ENCODE measurements at regions not wholly inside any gene's neighbourhood (a gene's known extent, or its start where the extent isn't known, plus 50 kb on each side); places are given as distances from the start of the nearest gene placed in this dataset.

DNA sequence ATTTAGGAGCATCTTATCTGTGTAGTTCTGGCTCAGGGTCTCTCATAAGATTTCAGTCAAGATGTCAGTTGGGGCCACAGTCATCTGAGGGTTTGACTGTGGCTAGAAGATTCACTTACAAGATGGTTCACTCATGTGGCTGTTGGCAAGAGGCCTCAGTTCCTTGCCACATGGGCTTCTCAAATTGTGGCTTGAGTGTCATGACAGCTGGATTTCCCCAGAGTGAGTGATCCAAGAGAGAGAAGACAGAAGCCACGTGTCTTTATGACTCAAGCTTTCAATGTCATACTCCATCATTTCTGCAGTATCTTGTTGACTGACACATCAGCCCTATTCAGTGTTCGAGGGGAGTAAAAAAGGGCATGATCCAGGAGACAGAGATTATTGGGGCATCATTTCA is 131.3 kb upstream of the AP1S2 start:
- no peak for DNase-seq (ENCODE audit: low read depth in 2 of 2)

GRCh38 chrX:15983034-15983433 is 128.4 kb upstream of the AP1S2 start:
- no peak for DNase-seq (ENCODE audit: low read depth in 2 of 2)

- peak; percentile 8 to 10 for DNase-seq (ENCODE audit: low read depth in 2 of 2)
These were observed 123.0 kb upstream of the AP1S2 start for GRCh38 chrX:15977644-15978043.

DNA sequence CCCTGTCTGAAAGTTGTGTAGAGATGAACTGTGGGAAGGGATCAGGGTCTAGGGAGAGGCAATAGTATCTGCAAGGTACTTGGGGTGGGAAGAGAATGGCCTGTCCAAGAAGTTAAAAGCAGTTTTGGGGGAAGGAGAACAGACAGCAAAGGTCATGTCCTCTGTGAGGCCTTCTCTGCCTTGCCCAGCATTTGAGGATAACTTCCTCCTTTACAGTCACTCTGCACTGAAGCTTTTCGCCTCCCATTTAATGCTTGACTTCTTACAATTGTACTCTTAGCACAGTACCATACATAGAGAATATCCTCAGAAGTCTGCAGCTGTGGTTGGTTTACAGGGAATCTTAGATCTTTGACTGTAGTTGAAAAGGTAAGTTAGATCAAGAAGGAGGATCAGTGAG is 121.8 kb upstream of the AP1S2 start:
- DNase-seq (ENCODE audit: low read depth in 2 of 2): no peak

DNA sequence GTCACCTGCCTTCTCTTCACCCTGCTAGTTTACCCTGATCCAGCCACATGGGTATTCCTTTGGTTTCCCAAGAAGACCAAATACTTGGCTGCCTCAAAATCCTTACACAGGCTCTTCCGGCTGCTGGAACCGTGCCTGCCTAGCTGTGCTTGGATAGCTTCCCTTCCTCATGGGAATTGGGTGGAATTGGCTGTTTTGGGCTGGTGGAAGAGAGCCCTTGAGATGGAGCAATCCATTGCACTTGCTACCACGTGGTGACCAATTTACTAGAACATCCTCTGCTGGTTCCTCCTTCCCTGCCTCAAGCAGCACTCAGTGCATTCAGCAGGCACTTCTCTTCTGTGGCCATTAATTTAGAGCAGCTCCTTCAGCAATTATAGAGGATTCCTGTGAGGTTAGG is 119.3 kb upstream of the AP1S2 start:
- DNase-seq (ENCODE audit: low read depth in 2 of 2): no peak

GRCh38 chrX:15973299-15973698 is 118.7 kb upstream of the AP1S2 start:
- peak; percentile 45 to 47 for DNase-seq (ENCODE audit: low read depth in 2 of 2)

DNA sequence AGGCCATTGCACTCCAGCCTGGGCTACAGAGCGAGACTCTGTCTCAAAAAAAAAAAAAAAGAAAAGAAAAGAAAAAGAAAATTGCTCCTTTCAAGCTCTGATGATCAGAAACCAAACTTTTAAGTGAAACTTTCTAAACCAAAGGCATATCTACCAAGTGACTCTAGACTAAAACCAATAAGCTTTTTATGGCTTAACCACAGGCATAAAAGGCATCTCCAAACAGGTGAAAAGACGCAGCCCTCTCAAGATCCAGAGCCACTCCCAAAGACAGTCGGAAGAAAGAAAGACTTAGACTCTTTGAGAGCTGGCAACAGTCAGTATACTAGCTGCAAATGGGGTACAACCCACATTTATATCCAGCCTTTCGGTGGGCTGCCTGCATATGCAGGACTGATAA is 117.1 kb upstream of the AP1S2 start:
- DNase-seq (ENCODE audit: low read depth in 2 of 2): no peak

GRCh38 chrX:15963858-15964257 is 109.2 kb upstream of the AP1S2 start:
- no peak for DNase-seq (ENCODE audit: low read depth in 2 of 2)

DNA sequence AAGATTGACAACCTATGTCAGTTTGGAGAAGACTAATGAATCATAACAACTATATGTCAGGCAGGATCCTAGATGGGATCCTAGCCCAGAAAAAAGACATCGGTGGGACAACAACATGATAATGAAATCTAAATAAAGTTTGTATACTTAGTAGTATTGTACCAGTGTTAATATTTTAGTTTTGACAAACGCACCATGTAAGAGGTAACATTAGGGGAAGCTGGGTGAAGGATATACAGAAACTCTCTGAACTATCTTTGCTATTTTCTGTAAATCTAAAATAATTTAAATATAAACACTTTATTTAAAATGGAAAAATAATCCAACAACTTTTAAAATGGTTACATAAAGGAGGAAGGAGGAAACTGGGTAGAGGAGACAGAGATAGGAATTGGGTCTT is 105.6 kb upstream of the AP1S2 start:
- no peak for DNase-seq (ENCODE audit: low read depth in 2 of 2)

DNA sequence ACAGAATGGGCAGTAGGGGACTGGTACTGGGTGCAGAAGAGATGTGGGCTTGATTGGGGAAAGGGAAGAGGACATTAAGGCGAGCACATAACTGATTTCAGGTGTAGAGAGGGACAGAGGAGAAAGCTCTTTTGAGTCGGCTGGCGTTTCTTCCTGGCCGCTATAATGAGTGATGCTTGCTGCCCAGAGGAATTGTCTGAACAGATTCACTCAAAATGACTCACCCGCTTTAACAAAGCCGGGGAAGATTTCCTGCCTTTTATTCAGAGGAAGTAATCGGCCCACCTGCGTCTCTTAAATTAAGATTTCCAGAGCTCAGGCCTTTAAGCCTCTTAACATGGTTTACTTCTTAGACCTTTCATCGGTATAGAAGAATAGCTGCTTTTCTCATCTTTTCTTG is 102.1 kb upstream of the AP1S2 start:
- peak in 1 of 2 donors; percentile 45 for DNase-seq (ENCODE audit: low read depth in 2 of 2)

DNA sequence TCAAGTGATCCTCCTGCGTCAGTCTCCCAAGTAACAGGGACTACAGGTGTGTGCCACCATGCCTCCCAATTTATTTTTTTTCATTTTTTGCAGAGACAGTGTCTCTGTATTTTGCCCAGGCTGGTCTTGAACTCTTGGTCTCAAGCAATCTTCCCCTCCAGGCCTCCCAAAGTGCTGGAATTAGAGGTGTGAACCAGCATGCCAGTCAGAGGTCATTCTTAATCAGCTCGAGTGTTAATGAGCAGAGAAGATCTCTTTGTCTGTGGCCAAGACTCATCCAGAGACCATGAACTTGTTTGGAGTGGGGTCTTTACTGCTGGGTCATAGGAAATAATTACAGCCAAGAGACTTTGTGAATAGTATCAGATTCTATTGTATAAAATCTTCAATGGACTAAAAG is 99.2 kb upstream of the AP1S2 start:
- no peak for DNase-seq (ENCODE audit: low read depth in 2 of 2)

GRCh38 chrX:15952212-15952611 is 97.6 kb upstream of the AP1S2 start:
- DNase-seq (ENCODE audit: low read depth in 2 of 2): no peak

- no peak for DNase-seq (ENCODE audit: low read depth in 2 of 2)
These were observed 93.7 kb upstream of the AP1S2 start for GRCh38 chrX:15948318-15948660.

DNA sequence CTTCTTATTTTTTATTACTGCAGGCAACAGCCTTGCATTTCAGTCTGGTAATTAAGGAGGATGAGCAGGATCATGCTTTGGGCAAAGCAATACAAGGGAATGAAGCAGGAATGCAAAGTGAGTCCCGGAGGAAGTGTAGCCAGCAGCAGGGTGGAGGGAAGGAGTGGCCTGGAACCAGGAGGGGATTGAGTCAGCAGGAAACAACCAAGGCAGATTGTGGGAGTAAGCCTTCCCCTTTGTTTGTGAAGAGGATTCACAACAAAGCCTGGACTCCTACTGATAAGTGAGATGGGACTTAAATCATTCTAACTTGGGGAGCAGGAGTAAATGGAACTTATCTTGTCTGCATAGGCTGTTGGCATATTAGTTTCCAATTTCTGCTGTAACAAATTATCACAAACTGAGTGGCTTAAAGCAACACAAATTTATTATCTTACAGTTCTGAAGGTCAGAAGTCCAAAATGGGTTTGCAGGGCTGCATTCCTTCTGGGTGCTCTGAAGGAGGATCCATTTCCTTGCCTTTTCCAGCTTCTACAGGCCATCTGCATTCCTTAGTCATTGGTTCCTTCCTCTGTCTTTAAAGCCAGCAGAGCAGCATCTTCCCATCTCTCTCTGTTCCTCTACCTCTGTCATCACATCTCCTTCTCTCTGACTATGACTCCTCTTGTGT is 93.2 kb upstream of the AP1S2 start:
- peak; percentile 7 to 52 for DNase-seq (ENCODE audit: low read depth in 2 of 2)

DNA sequence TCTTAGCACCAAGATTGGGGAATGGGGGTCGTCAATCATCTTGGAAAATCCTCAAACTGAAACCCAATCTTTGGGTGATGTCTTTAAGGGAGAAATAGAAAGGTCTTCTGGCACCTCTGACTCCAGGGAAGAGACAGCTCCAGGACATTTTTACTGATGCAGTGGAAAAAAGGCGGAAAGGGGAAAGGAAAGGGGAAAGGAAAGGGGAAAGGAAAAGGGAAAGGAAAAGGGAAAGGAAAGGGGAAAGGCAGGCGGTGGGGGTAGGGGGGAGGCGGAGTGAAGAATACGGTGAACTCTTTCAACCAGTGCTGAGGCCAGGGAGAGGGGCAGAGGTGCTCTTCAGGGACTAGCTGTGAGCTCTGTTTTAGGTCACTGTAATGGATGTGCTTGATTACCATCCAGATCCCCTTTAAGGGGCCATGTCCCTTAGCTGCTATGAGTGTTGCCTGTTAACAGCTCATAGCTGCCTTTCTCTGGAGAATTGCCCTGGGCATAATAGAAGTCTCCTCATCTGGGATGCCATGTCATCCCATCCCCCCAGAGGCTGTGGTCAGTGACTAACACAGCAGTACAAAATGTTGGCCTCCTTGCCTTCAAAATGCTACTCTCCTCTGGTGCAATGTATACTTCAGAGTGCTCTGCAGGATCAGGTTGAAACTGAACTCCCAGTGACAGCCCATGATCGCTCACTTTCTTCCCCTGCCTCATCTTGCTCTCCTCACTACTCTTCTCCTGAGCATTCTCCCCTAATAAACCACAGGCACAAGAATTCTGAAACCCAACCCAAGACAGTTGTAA is 92.4 kb upstream of the AP1S2 start:
- DNase-seq (ENCODE audit: low read depth in 2 of 2): no peak

DNA sequence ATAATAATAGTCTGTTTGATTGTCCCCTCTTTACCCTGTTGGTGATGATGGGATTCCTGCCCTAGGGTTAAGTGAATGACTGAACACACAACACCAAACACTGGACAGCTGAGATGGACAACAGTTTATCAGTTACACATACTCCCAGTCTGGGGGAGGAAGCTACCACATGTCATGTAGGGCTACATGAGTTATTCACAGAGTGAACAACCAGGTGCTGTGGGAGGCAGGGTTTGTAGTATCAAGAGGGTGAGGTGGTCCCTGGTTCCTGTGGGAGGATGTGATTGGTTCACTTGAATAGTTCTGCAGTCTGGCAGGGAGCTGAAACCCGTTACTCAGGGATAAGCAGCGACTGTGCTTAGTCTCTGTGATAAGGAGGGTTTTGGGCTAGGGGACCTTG is 88.8 kb upstream of the AP1S2 start:
- no peak for DNase-seq (ENCODE audit: low read depth in 2 of 2)

GRCh38 chrX:15942307-15942706 is 87.7 kb upstream of the AP1S2 start:
- no peak for DNase-seq (ENCODE audit: low read depth in 2 of 2)

DNA sequence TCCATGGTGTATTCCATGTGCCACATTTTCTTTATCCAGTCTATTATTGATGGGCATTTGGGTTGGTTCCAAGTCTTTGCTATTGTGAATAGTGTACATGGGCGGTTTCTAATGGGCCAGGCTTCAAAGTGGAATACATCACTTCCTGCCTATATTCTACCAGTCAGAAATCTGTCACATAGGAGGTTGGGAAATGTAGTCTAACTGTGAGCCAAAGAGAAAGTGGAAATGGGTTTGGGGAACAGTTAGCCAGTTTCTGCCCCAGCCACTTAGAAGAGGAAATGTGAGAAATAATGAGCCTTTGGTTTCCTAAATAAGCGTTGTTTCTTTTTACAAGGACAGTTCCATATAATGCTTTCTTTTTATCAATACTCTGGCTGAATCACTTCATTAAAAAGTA is 85.1 kb upstream of the AP1S2 start:
- no peak for DNase-seq (ENCODE audit: low read depth in 2 of 2)

- no peak for DNase-seq (ENCODE audit: low read depth in 2 of 2)
These were observed 83.5 kb upstream of the AP1S2 start for GRCh38 chrX:15938072-15938471.

DNA sequence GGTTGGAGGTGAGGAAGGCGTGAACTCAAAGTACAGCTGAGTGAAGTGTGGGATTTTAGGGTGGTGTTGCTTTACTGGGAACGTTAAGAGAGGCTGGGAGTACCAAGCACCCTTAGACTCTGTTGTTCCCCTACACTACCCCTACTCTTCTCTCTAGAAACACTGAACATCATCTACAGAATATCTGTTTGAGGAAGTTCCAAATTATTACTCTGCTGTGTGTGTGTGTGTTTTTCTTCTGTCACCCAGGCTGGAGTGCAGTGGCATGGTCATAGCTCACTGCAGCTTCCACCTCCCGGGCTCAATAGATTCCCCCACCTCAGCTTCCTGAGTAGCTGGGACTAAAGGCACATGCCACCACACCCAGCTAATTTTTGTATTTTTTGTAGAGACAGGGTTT is 76.7 kb upstream of the AP1S2 start:
- no peak for DNase-seq (ENCODE audit: low read depth in 2 of 2)

- peak in 1 of 2 donors; percentile 50 for DNase-seq (ENCODE audit: low read depth in 2 of 2)
These were observed 76.0 kb upstream of the AP1S2 start for GRCh38 chrX:15930585-15930984.

DNA sequence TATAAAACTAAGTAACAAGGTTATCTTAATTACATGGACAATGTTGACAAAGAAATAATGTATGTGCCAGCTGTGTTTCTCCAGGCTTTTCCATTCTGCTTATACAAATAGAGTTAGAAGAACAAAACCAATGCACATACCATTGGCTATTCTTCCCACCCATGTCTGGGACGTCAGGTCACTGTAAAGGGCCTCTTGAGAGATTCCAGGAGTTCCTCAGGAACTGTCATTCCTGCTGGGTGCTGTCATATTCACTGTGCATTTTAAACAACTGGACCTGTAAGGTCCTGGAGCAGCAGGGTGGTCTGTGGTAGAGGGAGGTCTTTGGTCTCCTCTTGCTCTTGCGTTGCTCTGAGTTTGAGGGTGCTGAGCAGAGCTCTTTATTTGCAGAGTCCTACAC is 74.6 kb upstream of the AP1S2 start:
- DNase-seq (ENCODE audit: low read depth in 2 of 2): no peak

- DNase-seq (ENCODE audit: low read depth in 2 of 2): no peak
These were observed 72.0 kb upstream of the AP1S2 start for GRCh38 chrX:15926622-15927021.

Data from dermis microvascular lymphatic vessel endothelial cell (primary cell).